Thymus (tissue), 11 donors: ENCODE measurements at regions not wholly inside any gene's neighbourhood (a gene's known extent, or its start where the extent isn't known, plus 50 kb on each side); places are given as distances from the start of the nearest gene placed in this dataset.

Experiments
- DNase-seq, 9 donors: peaks; one replicate each; pipeline ENCODE4 v3.0.0-alpha.2; 2013; ENCODE audit warnings: low spot score in 9 of 9, low read depth in 6 of 9, missing footprints in 1 of 9
- H3K27ac ChIP-seq, 2 donors: one replicate each; pipeline ENCODE4 v1.5.1; 2013; ENCODE audit warnings: control low read depth in 1 of 2, low read depth in 1 of 2, low read length in 1 of 2, mild to moderate bottlenecking in 1 of 2, moderate library complexity in 1 of 2
- H3K27me3 ChIP-seq, 2 donors: one replicate each; pipeline ENCODE4 v1.5.1; 2013; ENCODE audit warnings: low read length in 1 of 2; ENCODE audit not compliant: control insufficient read depth in 2 of 2, insufficient read depth in 1 of 2
- H3K36me3 ChIP-seq, 2 donors: one replicate each; pipeline ENCODE4 v1.5.1; 2013; ENCODE audit warnings: low read length in 1 of 2, mild to moderate bottlenecking in 1 of 2, moderate library complexity in 1 of 2; ENCODE audit not compliant: control insufficient read depth in 2 of 2, insufficient read depth in 2 of 2
- H3K4me1 ChIP-seq, 2 donors: one replicate each; pipeline ENCODE4 v1.5.1; 2013; ENCODE audit warnings: low read length in 2 of 2; ENCODE audit not compliant: control insufficient read depth in 2 of 2, insufficient read depth in 2 of 2
- H3K4me3 ChIP-seq, 2 donors: one replicate each; pipeline ENCODE4 v1.5.1; 2013; ENCODE audit warnings: low read length in 2 of 2, control low read depth in 1 of 2, mild to moderate bottlenecking in 1 of 2
- H3K9me3 ChIP-seq, 2 donors: one replicate each; pipeline ENCODE4 v1.5.1; 2013; ENCODE audit warnings: low read length in 1 of 2, mild to moderate bottlenecking in 1 of 2; ENCODE audit not compliant: control insufficient read depth in 2 of 2, insufficient read depth in 1 of 2
- WGBS: extraction: QIAGEN DNeasy Blood & Tissue Kit; methylation state at CpG from one replicate; pipeline ENCODE4 v1.1.7; 2013; 5-methylcytosine and 5-hydroxymethylcytosine counted together
- donor health status: healthy.

- Histone ChIP-seq H3K9me3 (no peaks in the 10 kb centered on the region), H3K27me3 (peaks cover 0 to 4% of the 10 kb centered on the region in 2 donors), H3K36me3 (no peaks in the 10 kb centered on the region), H3K27ac (no peak overlapping the region), H3K4me1 (no peaks in the 10 kb centered on the region), H3K4me3 (no peak overlapping the region)
- no peak for DNase-seq
- WGBS = 88% methylated on average over 5 of the region's 5 CpGs
These were observed 213.0 kb upstream of the NCAM1 start for GRCh38 chr11:112748252-112748651.

DNA sequence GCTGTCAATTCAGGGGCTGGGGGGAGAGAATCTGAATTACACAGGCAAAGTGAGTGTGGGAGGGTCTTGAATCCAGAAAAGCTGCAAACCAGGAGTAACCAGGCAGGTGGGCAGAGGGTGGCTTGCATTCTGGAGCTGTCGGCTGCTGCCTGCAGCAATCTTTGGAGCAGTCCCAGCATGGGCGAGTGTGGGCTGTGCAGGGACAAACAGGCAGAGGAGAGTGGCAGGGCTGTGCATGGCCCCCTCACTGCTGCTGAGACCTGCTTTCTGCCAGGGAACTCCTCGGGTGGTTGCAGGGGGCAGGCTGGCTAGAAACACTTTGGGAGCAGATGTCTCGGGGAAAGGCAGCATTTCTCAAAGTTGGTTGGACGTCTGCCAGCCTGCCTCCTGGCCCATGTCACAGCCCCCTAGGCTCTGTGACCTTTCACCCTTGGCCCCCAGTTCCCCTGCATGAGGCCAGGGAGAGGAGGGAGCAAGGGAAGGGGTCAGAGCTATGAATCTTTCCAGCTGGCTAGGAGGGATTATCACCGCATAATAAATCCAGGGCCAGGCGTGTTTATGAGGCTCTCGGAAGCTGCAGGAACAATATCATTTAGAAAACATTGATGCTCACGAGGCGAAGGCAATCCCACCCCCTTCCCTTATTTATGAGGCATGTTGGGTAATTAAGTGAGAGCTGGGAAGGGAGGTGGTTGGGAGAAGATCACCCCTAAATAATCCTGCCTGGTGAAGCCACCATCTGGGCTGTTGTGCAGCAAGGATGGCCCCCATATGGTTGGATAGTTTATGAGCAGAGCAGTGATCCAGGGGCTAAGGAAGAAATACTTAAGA is 212.3 kb upstream of the NCAM1 start:
- no peak for DNase-seq
- H3K4me3 ChIP-seq = no peak overlapping the region
- peaks cover 0 to 4% of the 10 kb centered on the region in 2 donors for H3K27me3 ChIP-seq
- no peaks in the 10 kb centered on the region for H3K4me1 ChIP-seq
- no peaks in the 10 kb centered on the region for H3K9me3 ChIP-seq
- 51% methylated on average over 10 of the region's 10 CpGs for WGBS
- H3K36me3 ChIP-seq = no peaks in the 10 kb centered on the region
- no peak overlapping the region for H3K27ac ChIP-seq

DNA sequence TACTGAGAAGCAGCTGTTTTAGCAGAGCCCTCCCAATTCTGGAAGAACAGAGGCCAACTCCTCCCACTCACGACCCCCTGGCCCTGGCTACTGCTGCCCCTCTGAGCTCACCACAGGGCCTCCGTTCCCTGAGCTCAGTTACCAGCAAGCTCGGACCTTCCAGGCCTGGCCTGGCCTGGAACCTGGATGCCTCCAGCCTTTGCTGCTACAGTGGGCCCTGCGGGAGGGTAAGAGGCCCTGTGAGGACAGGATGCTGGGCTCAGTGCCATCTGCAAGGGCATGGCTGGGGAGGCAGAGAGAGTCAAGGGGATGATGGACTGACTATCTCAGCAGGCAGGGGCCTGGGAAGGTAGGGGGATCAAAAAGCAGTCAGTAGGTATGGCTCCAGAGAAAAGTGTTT is 209.9 kb upstream of the NCAM1 start:
- WGBS = 83% methylated on average over 4 of the region's 4 CpGs
- Histone ChIP-seq H3K36me3 (no peaks in the 10 kb centered on the region), H3K9me3 (no peaks in the 10 kb centered on the region), H3K27ac (no peak overlapping the region), H3K27me3 (peaks cover 0 to 4% of the 10 kb centered on the region in 2 donors), H3K4me1 (no peaks in the 10 kb centered on the region), H3K4me3 (no peak overlapping the region)
- no peak for DNase-seq

GRCh38 chr11:112751772-112752171 is 209.4 kb upstream of the NCAM1 start:
- no peak for DNase-seq
- WGBS = 68% methylated on average over 2 of the region's 2 CpGs
- Histone ChIP-seq H3K27ac (no peak overlapping the region), H3K4me3 (no peak overlapping the region), H3K27me3 (peaks cover 0 to 4% of the 10 kb centered on the region in 2 donors), H3K36me3 (no peaks in the 10 kb centered on the region), H3K9me3 (no peaks in the 10 kb centered on the region), H3K4me1 (no peaks in the 10 kb centered on the region)

DNA sequence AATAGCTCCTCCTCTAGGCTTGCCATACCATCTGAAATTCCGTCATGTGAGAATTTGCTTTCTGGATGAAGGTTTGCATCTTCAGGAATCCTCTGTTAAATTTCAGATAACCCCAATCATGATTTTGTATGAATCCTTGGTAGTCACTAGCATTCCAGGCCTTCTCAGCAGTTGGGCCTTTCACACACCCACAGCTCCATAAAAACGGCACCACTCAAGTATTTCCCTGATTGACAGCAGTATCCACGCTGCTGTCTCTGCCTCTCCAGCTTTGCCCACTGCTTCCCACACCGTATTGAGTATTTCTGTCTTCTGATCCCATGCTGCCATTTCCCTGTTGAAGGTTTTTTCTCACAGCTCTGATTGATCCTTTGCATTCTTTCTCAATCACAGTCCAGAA is 208.7 kb upstream of the NCAM1 start:
- 72% methylated on average over 4 of the region's 4 CpGs for WGBS
- H3K36me3 ChIP-seq = no peaks in the 10 kb centered on the region

DNA sequence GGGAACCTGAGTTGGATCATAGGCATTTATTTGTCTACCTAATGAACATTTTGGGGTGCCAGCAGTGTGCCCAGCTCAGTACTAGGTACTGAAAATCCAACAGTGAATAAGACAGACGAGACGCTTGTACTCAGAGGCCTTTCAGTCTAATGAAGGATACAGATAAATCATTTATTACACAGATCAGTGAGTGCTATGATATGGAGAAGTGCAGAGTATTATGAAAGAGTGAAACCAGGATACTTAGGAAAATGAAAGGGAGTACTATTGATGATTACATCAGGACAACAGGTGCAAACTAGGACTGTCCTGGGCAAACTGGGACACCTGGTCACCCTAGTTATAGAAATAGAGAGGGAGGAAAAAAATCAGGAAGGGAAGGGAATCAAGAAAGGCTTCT is 207.5 kb upstream of the NCAM1 start:
- WGBS = 93% methylated on average over 2 of the region's 2 CpGs
- Histone ChIP-seq H3K9me3 (no peaks in the 10 kb centered on the region), H3K4me1 (no peaks in the 10 kb centered on the region), H3K27me3 (peaks cover 0 to 3% of the 10 kb centered on the region in 2 donors), H3K27ac (no peak overlapping the region), H3K4me3 (no peak overlapping the region), H3K36me3 (no peaks in the 10 kb centered on the region)
- no peak for DNase-seq

More for the DNA sequence above, 208.7 kb upstream of the NCAM1 start:
- Histone ChIP-seq H3K27ac (no peak overlapping the region), H3K4me1 (no peaks in the 10 kb centered on the region), H3K4me3 (no peak overlapping the region), H3K9me3 (no peaks in the 10 kb centered on the region), H3K27me3 (peaks cover 0 to 4% of the 10 kb centered on the region in 2 donors)
- DNase-seq = no peak

DNA sequence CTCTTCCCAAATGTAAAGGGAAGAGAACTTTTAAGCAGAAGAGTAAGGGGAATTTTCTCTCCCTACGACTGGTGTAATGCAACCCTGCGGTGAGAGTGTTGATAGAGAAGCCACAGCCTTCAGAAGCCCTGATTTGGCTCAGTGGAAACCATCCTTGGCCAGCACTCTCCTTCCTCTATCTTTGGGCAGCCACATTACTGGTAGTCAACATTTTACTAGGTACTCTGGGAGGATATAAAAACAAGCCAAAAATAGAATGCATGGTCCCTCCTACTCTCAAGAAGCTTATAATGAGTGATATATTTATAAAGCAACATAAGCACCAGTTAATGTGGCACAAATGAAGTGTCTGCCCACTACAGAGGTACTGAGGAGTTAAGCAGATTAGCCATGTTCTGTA is 201.8 kb upstream of the NCAM1 start:
- Histone ChIP-seq H3K9me3 (no peaks in the 10 kb centered on the region), H3K27me3 (no peaks in the 10 kb centered on the region), H3K4me3 (no peak overlapping the region), H3K4me1 (no peaks in the 10 kb centered on the region), H3K27ac (no peak overlapping the region), H3K36me3 (no peaks in the 10 kb centered on the region)
- WGBS = 89% methylated on average over 2 of the region's 2 CpGs
- no peak for DNase-seq

DNA sequence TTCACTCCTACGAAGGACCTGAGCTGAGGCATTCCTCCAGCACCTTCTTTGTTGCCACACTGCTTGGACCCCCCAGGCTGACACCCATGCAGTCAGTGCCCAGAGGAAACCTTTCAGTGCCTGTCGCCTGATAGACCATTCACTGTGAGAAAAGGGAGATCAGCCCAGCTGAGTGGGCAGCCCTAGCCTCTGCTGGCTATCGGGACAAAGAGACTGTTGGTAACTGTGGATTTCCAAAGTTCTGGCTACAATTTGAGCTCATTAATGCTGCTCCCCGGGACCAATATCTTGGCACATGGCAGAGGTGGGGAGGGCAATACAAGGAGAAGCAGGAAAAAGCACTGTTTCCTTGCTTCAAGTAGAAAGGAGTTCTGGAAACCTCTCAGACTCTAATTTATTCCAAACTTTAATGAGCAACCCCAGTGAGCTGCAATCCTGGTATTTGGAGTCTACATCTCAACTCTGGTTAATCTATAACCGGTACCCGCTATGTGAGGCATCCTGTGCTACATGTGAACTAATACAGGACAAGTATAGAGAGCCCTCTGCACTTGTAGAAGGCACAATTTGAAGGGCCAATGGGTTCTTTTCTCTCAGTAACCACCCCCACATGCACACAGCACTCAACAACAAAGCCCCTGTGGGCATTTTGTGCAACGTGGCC is 200.7 kb upstream of the NCAM1 start:
- H3K27ac ChIP-seq = no peak overlapping the region
- no peaks in the 10 kb centered on the region for H3K27me3 ChIP-seq
- no peak for DNase-seq
- 90% methylated on average over 7 of the region's 7 CpGs for WGBS
- no peaks in the 10 kb centered on the region for H3K9me3 ChIP-seq
- H3K4me1 ChIP-seq = no peaks in the 10 kb centered on the region
- no peak overlapping the region for H3K4me3 ChIP-seq
- no peaks in the 10 kb centered on the region for H3K36me3 ChIP-seq

GRCh38 chr11:112761911-112762706 is 199.1 kb upstream of the NCAM1 start:
- WGBS = 85% methylated on average over 6 of the region's 6 CpGs
- Histone ChIP-seq H3K27ac (no peak overlapping the region), H3K4me3 (no peak overlapping the region), H3K4me1 (no peaks in the 10 kb centered on the region), H3K36me3 (no peaks in the 10 kb centered on the region), H3K27me3 (no peaks in the 10 kb centered on the region), H3K9me3 (no peaks in the 10 kb centered on the region)
- no peak for DNase-seq
